Common myeloid progenitor, CD34-positive (primary cell): ENCODE measurements at regions not wholly inside any gene's neighbourhood (a gene's known extent, or its start where the extent isn't known, plus 50 kb on each side); places are given as distances from the start of the nearest gene placed in this dataset.

Experiments used
- CTCF ChIA-PET: fragments of 350-600 bp; sonication (Branson Sonifier 250); formaldehyde crosslinking; loops from one replicate; lab custom pipeline; 2021; ENCODE audit warnings: antibody characterized with exemption; lab: Charles Lee
- POLR2A ChIA-PET: fragments of 350-600 bp; sonication (Branson Sonifier 250); formaldehyde crosslinking; loops from one replicate; lab custom pipeline; 2021; ENCODE audit warnings: antibody characterized with exemption; lab: Charles Lee
- DNase-seq, 3 donors: peaks; one replicate each; pipeline versions ENCODE4 v3.0.0 to v3.0.0-alpha.2; 2013
- H3K27ac ChIP-seq, 2 experiments: 1 replicate in 1 of 2; 2 replicates in 1 of 2; pipeline ENCODE4 v1.7.0; 2013; ENCODE audit warnings: inconsistent platforms in 2 of 2, low read length in 2 of 2, mild to moderate bottlenecking in 2 of 2, low read depth in 1 of 2, moderate library complexity in 1 of 2; ENCODE audit not compliant: severe bottlenecking in 2 of 2, insufficient read depth in 1 of 2, poor library complexity in 1 of 2
- H3K27me3 ChIP-seq, 5 experiments: replicated peaks in 2 of 5; 1 replicate in 3 of 5; 2 replicates in 2 of 5; pipeline versions ENCODE4 v1.6.1 to v1.7.0; 2013; ENCODE audit warnings: low read length in 4 of 5, mild to moderate bottlenecking in 2 of 5, moderate library complexity in 2 of 5, inconsistent platforms in 1 of 5; ENCODE audit not compliant: insufficient read depth in 5 of 5, control insufficient read depth in 4 of 5
- H3K36me3 ChIP-seq, 4 experiments: 1 replicate in 2 of 4; 2 replicates in 2 of 4; pipeline versions ENCODE4 v1.6.1 to v1.7.0; 2013; ENCODE audit warnings: low read length in 3 of 4, control low read depth in 1 of 4, mild to moderate bottlenecking in 1 of 4; ENCODE audit not compliant: control insufficient read depth in 4 of 4, insufficient read depth in 4 of 4
- H3K4me1 ChIP-seq, 4 experiments: 1 replicate in 3 of 4; 2 replicates in 1 of 4; pipeline versions ENCODE4 v1.6.1 to v1.7.1; 2013; ENCODE audit warnings: low read length in 3 of 4, mild to moderate bottlenecking in 3 of 4, control low read depth in 1 of 4, inconsistent platforms in 1 of 4, moderate library complexity in 1 of 4; ENCODE audit not compliant: control insufficient read depth in 4 of 4, insufficient read depth in 4 of 4; ENCODE audit errors: control extremely low read depth in 1 of 4
- H3K4me3 ChIP-seq, 7 experiments: 1 replicate in 4 of 7; 2 replicates in 3 of 7; pipeline versions ENCODE4 v1.5.1 to v1.7.0; 2013; ENCODE audit warnings: mild to moderate bottlenecking in 7 of 7, low read length in 6 of 7, moderate library complexity in 6 of 7, inconsistent platforms in 2 of 7, low read depth in 2 of 7, control low read depth in 1 of 7; ENCODE audit not compliant: insufficient read depth in 4 of 7, control insufficient read depth in 1 of 7; ENCODE audit errors: extremely low read depth in 1 of 7
- H3K9me3 ChIP-seq, 5 experiments: 1 replicate in 4 of 5; 2 replicates in 1 of 5; pipeline versions ENCODE4 v1.6.1 to v1.7.1; 2013; ENCODE audit warnings: low read length in 4 of 5, mild to moderate bottlenecking in 2 of 5, inconsistent platforms in 1 of 5, low read depth in 1 of 5, moderate library complexity in 1 of 5; ENCODE audit not compliant: control insufficient read depth in 4 of 5, insufficient read depth in 2 of 5; ENCODE audit errors: control extremely low read depth in 1 of 5
- whole genome bisulfite sequencing: methylation state at CpG from one replicate; pipeline ENCODE4 v1.1.5; 2013; ENCODE audit not compliant: insufficient coverage; 5-methylcytosine and 5-hydroxymethylcytosine counted together

GRCh38 chr5:145375521-145375920, 459.6 kb downstream of the PRELID2 start:
- 90% methylated on average over 2 of the region's 2 CpGs for WGBS
- no peak for DNase-seq
- no peaks in the 10 kb centered on the region for H3K27me3 ChIP-seq
- no peak overlapping the region for H3K27ac ChIP-seq
- POLR2A ChIA-PET: no interaction called here
- no peak overlapping the region for H3K4me3 ChIP-seq
- H3K9me3 ChIP-seq: peaks cover 3 to 44% (median 3%) of the 10 kb centered on the region in 5 experiments
- H3K36me3 ChIP-seq: no peaks in the 10 kb centered on the region
- CTCF ChIA-PET: no interaction called here
- no peaks in the 10 kb centered on the region for H3K4me1 ChIP-seq

- 100% methylated on average over 1 of the region's 3 CpGs for WGBS
- no peak overlapping the region for H3K4me3 ChIP-seq
- no peak overlapping the region for H3K27ac ChIP-seq
- no peaks in the 10 kb centered on the region for H3K27me3 ChIP-seq
- no peaks in the 10 kb centered on the region for H3K4me1 ChIP-seq
- CTCF ChIA-PET: no interaction called here
- H3K9me3 ChIP-seq: no peaks in the 10 kb centered on the region
- DNase-seq: no peak
- POLR2A ChIA-PET: no interaction called here
- H3K36me3 ChIP-seq: no peaks in the 10 kb centered on the region
Measured at GRCh38 chr5:145365464-145365863, 469.7 kb downstream of the PRELID2 start.

DNA sequence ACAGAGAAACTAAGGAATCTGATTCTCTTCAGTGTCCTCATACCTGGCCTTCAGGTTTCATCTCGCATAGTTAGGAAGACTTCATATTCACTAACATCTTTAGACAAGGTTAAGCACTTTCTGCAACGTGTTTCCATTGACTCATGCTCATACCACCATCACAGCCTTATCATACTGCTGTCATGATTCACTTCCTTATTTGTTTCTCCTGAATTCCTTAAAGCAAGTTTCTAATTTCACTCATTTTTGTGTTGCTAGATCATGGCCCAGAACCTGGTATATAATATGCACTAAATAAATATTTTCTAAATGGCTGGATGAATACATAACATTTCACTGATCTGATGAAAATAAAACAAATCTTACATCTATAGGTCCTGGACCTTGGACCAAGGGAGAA, 472.9 kb downstream of the PRELID2 start:
- no peaks in the 10 kb centered on the region for H3K36me3 ChIP-seq
- H3K4me3 ChIP-seq: no peak overlapping the region
- WGBS: 89% methylated on average over 2 of the region's 2 CpGs
- POLR2A ChIA-PET: no interaction called here
- H3K27ac ChIP-seq: no peak overlapping the region
- no peaks in the 10 kb centered on the region for H3K27me3 ChIP-seq
- H3K4me1 ChIP-seq: no peaks in the 10 kb centered on the region
- CTCF ChIA-PET: no interaction called here
- DNase-seq: no peak
- H3K9me3 ChIP-seq: peaks cover 0 to 9% (median 0%) of the 10 kb centered on the region in 5 experiments

DNA sequence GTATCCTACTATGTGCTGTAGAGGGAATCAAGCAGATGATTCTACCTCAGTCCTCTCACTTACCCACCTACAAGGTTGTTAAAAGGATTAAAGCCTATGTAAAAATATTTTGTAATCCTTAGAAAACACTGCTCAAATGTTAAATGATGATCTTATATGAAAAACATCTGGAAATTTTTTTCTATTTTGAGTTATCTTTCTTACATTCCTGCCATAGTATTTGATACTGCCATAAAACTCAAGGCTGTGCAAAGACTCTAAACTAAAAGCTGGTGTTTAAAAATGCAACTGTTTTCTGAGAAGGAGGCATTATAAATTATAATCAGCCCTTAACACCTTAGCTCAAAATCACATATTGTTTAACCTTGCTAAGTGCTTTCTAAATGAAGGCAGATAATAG, 474.2 kb downstream of the PRELID2 start:
- Histone ChIP-seq H3K4me3 (no peak overlapping the region), H3K27me3 (no peaks in the 10 kb centered on the region), H3K36me3 (no peaks in the 10 kb centered on the region), H3K9me3 (peaks cover 0 to 9% (median 0%) of the 10 kb centered on the region in 5 experiments), H3K4me1 (no peaks in the 10 kb centered on the region), H3K27ac (no peak overlapping the region)
- ChIA-PET POLR2A (no interaction called here), CTCF (no interaction called here)
- no peak for DNase-seq

DNA sequence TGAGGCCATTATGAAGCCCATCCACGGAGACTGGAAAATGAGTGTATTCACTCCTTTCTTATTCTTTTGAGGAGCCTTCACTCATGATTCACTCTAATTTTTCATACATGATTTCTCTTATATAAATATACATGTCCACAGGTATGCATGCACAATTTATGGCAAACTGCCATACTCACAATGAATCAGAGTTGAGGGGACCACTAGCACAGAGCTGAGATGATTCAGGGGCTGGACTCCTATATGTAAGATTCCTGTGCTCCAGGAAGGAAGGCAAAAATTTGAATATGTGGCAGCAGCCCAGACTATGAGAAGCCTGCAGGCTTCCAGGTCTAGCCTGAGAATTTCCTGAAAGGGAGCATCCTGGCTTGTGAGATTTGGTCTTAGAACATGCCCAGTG, 484.6 kb downstream of the PRELID2 start:
- no peaks in the 10 kb centered on the region for H3K4me1 ChIP-seq
- POLR2A ChIA-PET: no interaction called here
- H3K9me3 ChIP-seq: no peaks in the 10 kb centered on the region
- H3K27me3 ChIP-seq: no peaks in the 10 kb centered on the region
- no peak overlapping the region for H3K4me3 ChIP-seq
- CTCF ChIA-PET: no interaction called here
- H3K36me3 ChIP-seq: no peaks in the 10 kb centered on the region
- no peak overlapping the region for H3K27ac ChIP-seq
- WGBS: no CpG with 5 or more reads among the region's 1 CpG
- no peak for DNase-seq

DNA sequence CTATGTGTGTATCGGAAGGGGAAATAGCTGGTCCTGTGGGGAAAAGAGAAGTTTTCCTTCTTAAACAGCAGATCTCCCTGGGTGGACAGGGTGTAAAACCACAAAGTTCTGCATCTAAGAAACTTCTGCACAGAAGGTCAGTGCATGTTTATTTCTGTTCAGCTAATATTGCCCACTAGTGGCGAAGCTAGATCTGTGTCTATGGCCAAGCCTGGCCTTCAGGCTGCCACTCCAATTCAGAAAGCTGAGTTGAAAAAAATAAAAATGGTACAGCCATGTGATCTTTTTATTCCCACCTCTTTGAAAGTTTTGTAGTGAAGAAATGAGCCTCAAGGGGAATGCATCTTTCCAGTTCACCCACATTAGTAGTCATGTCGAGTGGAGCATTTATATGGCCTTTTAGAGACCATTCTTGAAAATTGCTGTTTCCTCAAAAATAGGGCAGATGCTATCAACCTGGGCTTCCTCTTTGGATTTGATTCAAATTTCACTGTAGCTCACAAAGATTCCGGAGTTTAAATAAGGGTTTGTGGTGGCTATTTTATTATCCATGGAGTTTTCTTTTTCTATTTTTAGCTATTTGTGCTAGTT, 488.0 kb downstream of the PRELID2 start:
- Histone ChIP-seq H3K4me3 (no peak overlapping the region), H3K4me1 (no peaks in the 10 kb centered on the region), H3K27ac (no peak overlapping the region), H3K36me3 (no peaks in the 10 kb centered on the region), H3K27me3 (no peaks in the 10 kb centered on the region), H3K9me3 (peaks cover 0 to under 1% (median 0%) of the 10 kb centered on the region in 5 experiments)
- CTCF ChIA-PET: no interaction called here
- POLR2A ChIA-PET: no interaction called here
- 34% methylated on average over 4 of the region's 4 CpGs for WGBS
- DNase-seq: no peak

- ChIA-PET POLR2A (no interaction called here), CTCF (no interaction called here)
- no peak overlapping the region for H3K27ac ChIP-seq
- no peaks in the 10 kb centered on the region for H3K27me3 ChIP-seq
- H3K36me3 ChIP-seq: no peaks in the 10 kb centered on the region
- no peak for DNase-seq
- no peaks in the 10 kb centered on the region for H3K4me1 ChIP-seq
- WGBS: 100% methylated on average over 2 of the region's 3 CpGs
- H3K9me3 ChIP-seq: peaks cover 0 to 4% (median 0%) of the 10 kb centered on the region in 5 experiments
- H3K4me3 ChIP-seq: no peak overlapping the region
Measured at GRCh38 chr5:145345511-145346287, 489.4 kb downstream of the PRELID2 start.
